Stomach (tissue), 8 donors: ENCODE measurements at regions not wholly inside any gene's neighbourhood (a gene's known extent, or its start where the extent isn't known, plus 50 kb on each side); places are given as distances from the start of the nearest gene placed in this dataset.

Experiments used
- DNase-seq, 2 donors: peaks; one replicate each; pipeline versions ENCODE4 v3.0.0 to v3.0.0-alpha.2; 2013 to 2019
- H3K27ac ChIP-seq, 5 donors: fragments of 200-600 bp in 4 of 5; sonication (generic) in 4 of 5; one replicate each; pipeline ENCODE4 v1.5.1; 2013 to 2019; ENCODE audit warnings: mild to moderate bottlenecking in 1 of 5, moderate library complexity in 1 of 5
- H3K27me3 ChIP-seq, 3 donors: fragments of 200-600 bp; sonication (generic); one replicate each; pipeline ENCODE4 v1.5.1; 2017 to 2019; ENCODE audit warnings: mixed run types in 1 of 3
- H3K36me3 ChIP-seq, 4 donors: fragments of 200-600 bp; sonication (generic); 1 replicate in 3 of 4; 2 replicates in 1 of 4; pipeline ENCODE4 v1.5.1; 2016 to 2019
- H3K4me1 ChIP-seq, 4 donors: fragments of 200-600 bp; sonication (generic); one replicate each; pipeline ENCODE4 v1.5.1; 2016 to 2019
- H3K4me3 ChIP-seq, 4 donors: fragments of 200-600 bp; sonication (generic) in 3 of 4; one replicate each; pipeline ENCODE4 v1.5.1; 2016 to 2019; ENCODE audit warnings: mild to moderate bottlenecking in 1 of 4
- H3K9me3 ChIP-seq, 4 donors: fragments of 200-600 bp; sonication (generic); one replicate each; pipeline ENCODE4 v1.5.1; 2016 to 2019
- EP300 ChIP-seq: sonication (generic); formaldehyde crosslinking; IDR thresholded peaks from one replicate; pipeline ENCODE4 v1.6.1; 2017; ENCODE audit warnings: antibody characterized with exemption
- POLR2A ChIP-seq, 4 donors: fragments of 450-650 bp; IDR thresholded peaks; one replicate each; pipeline ENCODE4 v1.6.1; 2016; ENCODE audit warnings: antibody characterized with exemption in 4 of 4, control low read depth in 2 of 4, mild to moderate bottlenecking in 1 of 4, moderate library complexity in 1 of 4
- POLR2AphosphoS5 ChIP-seq, 3 donors: sonication (generic); formaldehyde crosslinking; IDR thresholded peaks; one replicate each; pipeline ENCODE4 v1.6.1; 2016; ENCODE audit warnings: antibody characterized with exemption in 3 of 3
- WGBS, 5 donors: extraction: QIAGEN DNeasy Blood & Tissue Kit in 3 of 5; methylation state at CpG; one replicate each; pipeline versions ENCODE4 v1.1.5 to v1.1.7; 2013 to 2018; 5-methylcytosine and 5-hydroxymethylcytosine counted together
- intact Hi-C: fragments of 100-400 bp; cut with DNase I; formaldehyde crosslinking; loops from one replicate; pipeline ENCODE4 v1.15.1; 2023; ENCODE audit warnings: low total_unique reads
- TF ChIP-seq, protein P1 (sequence below), 7 experiments: fragments of 450-650 bp in 4 of 7; fragments of 200-600 bp in 3 of 7; sonication (generic) in 3 of 7; IDR thresholded peaks; one replicate each; pipeline ENCODE4 v1.5.1; 2016 to 2019; ENCODE audit warnings: antibody characterized with exemption in 7 of 7, control low read depth in 2 of 7, mild to moderate bottlenecking in 1 of 7
- donor health status: healthy with polysubstance abuse.
- donor health status: Bipolar disorder and iron deficiency.
- donor health status: healthy.

DNA sequence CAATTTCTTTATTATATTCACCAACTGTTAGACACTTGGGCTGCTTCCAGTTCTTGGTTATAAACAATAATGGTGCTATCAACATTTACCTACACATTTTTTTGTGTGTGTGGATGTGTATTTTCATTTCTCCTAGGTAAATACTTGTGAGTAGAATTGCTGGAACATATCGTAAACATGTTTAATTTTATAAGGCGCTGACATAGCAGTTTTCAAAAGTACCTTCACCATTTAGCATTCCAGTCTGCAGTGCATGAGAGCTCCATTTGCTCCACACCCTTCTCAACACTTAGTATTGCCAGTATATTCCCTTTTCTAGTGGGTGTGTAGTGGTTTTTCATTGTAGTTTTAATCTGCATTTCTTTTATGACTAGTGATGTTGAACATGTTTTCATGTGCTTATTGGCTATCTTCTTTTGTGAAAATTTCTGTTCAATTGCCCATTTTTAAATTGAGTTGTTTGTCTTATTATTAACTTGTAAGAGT lies 59.6 kb upstream of the FAM204A start:
- TF ChIP-seq EP300 (no peak), POLR2A (IDR thresholded peaks at IDR 0.05) (no peak), POLR2AphosphoS5 (IDR thresholded peaks at IDR 0.05) (no peak)
- TF ChIP-seq, protein P1, sequence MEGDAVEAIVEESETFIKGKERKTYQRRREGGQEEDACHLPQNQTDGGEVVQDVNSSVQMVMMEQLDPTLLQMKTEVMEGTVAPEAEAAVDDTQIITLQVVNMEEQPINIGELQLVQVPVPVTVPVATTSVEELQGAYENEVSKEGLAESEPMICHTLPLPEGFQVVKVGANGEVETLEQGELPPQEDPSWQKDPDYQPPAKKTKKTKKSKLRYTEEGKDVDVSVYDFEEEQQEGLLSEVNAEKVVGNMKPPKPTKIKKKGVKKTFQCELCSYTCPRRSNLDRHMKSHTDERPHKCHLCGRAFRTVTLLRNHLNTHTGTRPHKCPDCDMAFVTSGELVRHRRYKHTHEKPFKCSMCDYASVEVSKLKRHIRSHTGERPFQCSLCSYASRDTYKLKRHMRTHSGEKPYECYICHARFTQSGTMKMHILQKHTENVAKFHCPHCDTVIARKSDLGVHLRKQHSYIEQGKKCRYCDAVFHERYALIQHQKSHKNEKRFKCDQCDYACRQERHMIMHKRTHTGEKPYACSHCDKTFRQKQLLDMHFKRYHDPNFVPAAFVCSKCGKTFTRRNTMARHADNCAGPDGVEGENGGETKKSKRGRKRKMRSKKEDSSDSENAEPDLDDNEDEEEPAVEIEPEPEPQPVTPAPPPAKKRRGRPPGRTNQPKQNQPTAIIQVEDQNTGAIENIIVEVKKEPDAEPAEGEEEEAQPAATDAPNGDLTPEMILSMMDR (IDR thresholded peaks at IDR 0.05): no peak
- Histone ChIP-seq H3K4me1 (no peaks in the 10 kb centered on the region), H3K4me3 (no peak overlapping the region), H3K9me3 (peaks cover 0 to 10% (median 0%) of the 10 kb centered on the region in 4 donors), H3K36me3 (no peaks in the 10 kb centered on the region), H3K27ac (no peak overlapping the region), H3K27me3 (peaks cover 0 to 28% (median 0%) of the 10 kb centered on the region in 3 donors)
- intact Hi-C loops: no loop called here
- DNase-seq: no peak
- 92 to 97% (median 96%) methylated on average over 2 of the region's 2 CpGs for WGBS, 5 donors

DNA sequence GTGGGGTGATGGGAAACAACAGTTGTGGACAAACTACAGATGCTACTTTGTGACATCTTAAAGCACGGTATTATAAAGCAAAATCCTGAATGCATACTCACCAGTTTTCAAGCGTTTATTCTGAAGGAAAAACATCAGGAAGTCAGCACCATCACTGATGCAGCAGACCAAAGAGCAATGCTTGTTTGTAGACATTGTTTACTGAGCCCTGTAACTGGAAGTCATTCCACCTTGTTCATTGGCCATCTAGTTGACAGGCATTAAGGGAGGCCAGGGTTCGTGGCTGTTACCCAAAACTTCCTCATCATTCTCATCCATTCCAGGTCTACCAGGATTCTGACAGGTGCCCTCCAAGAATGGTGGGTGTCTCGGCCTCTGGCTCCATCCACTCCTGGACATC lies 55.3 kb upstream of the FAM204A start:
- intact Hi-C loops: no loop called here
- TF ChIP-seq, protein P1 (IDR thresholded peaks at IDR 0.05): no peak
- no peak for TF ChIP-seq POLR2AphosphoS5 (IDR thresholded peaks at IDR 0.05)
- no peak for TF ChIP-seq POLR2A (IDR thresholded peaks at IDR 0.05)
- no peak for TF ChIP-seq EP300
- Histone ChIP-seq H3K4me1 (peaks cover 0 to 8% (median 4%) of the 10 kb centered on the region in 4 donors), H3K36me3 (no peaks in the 10 kb centered on the region), H3K27ac (no peak overlapping the region), H3K4me3 (no peak overlapping the region), H3K9me3 (peaks cover 0 to 10% (median 0%) of the 10 kb centered on the region in 4 donors), H3K27me3 (peaks cover 0 to 8% (median 0%) of the 10 kb centered on the region in 3 donors)
- 69 to 81% (median 71%) methylated on average over 4 of the region's 4 CpGs for whole genome bisulfite sequencing, 5 donors
- DNase-seq: no peak

DNA sequence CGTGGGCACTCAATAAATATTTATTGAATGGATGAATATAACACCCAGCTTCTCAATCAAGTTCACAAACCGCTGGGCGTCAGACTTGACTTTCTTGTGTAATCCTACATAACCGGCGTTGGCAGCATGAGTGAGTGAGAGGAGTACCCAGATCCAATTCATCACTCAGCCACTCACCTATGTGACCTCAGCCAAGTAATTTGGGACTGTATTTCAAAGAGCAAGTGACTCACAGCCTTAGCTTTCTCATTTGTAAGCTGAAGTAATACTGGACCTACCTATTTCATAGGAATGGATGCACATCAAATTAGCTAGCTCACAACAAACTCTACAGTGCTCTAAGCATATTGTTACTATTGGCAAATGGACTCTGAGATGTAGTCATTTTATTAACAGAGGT lies 53.8 kb upstream of the FAM204A start:
- no peak overlapping the region for H3K4me3 ChIP-seq
- TF ChIP-seq POLR2AphosphoS5 (IDR thresholded peaks at IDR 0.05) (no peak), POLR2A (IDR thresholded peaks at IDR 0.05) (no peak), EP300 (no peak)
- TF ChIP-seq, protein P1 (IDR thresholded peaks at IDR 0.05): no peak
- no peaks in the 10 kb centered on the region for H3K36me3 ChIP-seq
- peaks cover 0 to 9% (median 0%) of the 10 kb centered on the region in 3 donors for H3K27me3 ChIP-seq
- H3K9me3 ChIP-seq: no peaks in the 10 kb centered on the region
- 81 to 90% (median 84%) methylated on average over 5 of the region's 5 CpGs for WGBS, 5 donors
- no peak overlapping the region for H3K27ac ChIP-seq
- DNase-seq: no peak
- H3K4me1 ChIP-seq: peaks cover 0 to 8% (median 4%) of the 10 kb centered on the region in 4 donors
- intact Hi-C loops: no loop called here

DNA sequence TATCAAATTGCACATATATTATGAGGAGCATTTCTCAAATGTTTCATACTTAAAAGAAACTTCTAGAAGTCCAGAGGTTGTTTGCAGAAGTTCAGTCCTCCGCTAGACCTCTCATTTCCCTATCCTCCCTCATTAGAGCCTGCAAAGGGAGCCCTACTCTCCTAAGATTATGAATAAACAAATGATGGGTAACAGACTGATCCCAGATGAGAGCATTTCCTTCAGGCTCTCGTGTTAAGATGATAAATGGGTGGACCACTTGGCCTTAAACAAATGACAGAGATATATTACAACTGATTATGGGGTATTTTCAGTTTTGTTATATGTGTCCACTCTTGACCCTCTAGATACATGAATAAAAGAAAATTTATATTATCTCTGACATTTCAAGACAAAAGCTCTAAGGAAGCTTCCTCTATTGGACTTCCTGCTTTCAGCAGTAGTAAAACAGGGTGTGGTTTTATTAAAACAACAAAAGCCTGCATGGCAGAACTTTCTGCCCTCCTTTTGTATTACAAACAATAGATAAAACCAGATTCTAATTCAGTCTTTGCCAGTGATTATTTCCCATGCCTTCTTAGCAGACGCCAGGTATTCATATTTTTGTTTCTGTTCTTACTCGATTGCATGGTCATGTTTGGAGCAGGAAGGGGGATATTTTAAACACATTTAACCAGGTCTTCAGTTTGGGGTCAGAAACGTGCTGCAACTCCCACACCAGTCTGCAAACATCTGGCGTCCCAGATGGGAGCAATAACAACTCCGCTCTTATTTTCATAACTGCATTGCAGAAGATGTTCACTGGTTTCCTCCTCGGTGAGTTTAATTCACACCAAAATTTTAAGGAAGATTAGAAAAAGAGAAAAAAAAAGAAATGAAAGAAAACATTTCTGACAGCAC lies 52.4 kb upstream of the FAM204A start:
- peaks cover 0 to 9% (median 0%) of the 10 kb centered on the region in 3 donors for H3K27me3 ChIP-seq
- peaks cover 0 to 8% (median 4%) of the 10 kb centered on the region in 4 donors for H3K4me1 ChIP-seq
- intact Hi-C loops: no loop called here
- no peaks in the 10 kb centered on the region for H3K9me3 ChIP-seq
- H3K36me3 ChIP-seq: no peaks in the 10 kb centered on the region
- WGBS, 5 donors: 20 to 28% (median 24%) methylated on average over 8 of the region's 8 CpGs
- H3K4me3 ChIP-seq: no peak overlapping the region
- H3K27ac ChIP-seq: no peak overlapping the region
- TF ChIP-seq, protein P1 (IDR thresholded peaks at IDR 0.05): no peak
- no peak for TF ChIP-seq POLR2AphosphoS5 (IDR thresholded peaks at IDR 0.05)
- no peak for TF ChIP-seq POLR2A (IDR thresholded peaks at IDR 0.05)
- TF ChIP-seq EP300: no peak
- peak in 1 of 2 donors; percentile 9 for DNase-seq
